ENCODE measurements at regions not wholly inside any gene's neighbourhood (a gene's known extent, or its start where the extent isn't known, plus 50 kb on each side); places are given as distances from the start of the nearest gene placed in this dataset.

DNA sequence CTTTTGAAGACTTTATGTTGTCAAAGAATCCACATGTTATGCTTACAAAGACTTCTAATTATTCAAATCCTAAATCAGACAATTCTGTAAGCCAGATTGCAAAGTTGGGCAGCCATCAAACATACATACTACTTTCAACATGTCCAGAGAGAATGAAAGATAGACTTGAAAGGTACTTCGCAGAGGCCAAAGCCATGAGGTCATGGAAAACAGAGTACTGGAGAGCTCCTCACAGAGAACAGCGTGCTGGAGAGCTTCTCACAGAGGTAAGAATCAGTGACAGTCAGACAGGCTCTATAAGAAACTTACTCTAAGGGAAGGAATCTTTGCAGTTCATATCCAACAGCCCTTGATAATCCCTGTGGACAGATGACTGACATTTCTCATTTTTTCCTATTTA lies 400.2 kb downstream of the GJA1 start:
- no peak for DNase-seq

DNA sequence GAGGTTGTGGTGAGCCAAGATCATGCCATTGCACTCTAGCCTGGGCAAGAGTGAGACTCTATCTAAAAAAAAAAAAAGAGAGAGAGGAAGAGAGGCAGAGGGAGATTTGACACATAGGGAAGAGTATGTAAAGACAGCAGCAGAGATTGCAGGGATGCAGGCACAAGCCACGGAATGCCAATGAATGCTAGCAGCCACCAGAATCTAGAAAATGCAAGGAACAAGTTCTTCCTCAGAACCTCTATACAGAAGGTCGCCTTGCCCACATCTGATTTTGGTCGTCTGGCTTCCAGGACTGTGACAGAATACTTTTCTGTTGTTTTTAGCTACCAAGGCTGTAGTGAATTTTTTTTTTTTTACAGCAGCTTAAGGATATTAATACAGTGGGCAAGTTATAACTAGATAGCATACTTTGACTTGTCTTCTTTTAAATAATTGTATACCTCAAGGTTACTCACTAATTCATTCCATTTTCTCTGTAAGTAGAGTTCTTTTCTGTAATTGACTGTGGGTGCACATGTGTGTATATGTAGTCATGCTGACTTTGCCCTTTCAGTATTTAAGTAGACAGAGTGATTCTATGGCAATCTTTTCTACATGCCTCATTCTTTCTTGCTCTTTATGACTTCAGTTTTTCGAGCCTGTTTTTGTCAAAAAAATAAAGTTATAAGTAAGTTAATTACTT lies 402.2 kb downstream of the GJA1 start:
- no peak for DNase-seq

DNA sequence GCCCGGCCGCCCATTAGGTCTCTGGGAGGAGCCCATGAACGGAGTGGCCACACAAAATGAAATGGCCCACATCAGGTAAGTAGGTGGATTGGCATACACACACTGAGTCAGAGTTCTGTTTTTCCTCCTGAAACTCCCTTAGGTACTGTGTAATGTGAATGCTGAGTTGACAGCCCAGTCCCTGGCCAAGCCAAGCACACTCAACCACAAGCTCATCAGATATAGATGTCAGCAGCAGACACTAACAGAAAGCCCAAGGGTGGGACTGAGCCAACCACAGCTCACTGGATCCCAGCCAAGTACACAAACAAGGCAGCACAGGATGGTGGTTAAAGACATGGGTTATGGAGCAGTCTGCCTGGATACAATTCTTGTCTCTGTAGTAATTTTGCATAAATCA lies 403.4 kb downstream of the GJA1 start:
- peak; percentile 3 for DNase-seq

DNA sequence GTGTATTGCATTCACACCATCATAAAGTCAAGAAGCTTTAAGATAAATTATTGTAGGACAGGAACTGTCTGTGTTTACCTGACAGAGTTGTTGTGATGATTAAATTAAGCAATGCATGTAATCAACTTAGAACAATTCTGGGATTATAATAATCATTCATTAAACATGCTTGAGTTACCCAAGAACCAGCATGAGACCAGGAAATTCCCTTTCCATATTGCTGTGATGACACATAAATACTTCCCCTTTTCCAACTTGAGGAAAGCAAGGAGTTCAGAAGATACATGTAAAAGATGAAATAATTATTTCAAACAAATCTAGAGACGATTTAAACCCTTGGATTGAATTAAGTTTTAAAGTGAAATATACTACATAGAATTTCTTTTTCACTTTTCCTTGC lies 404.4 kb downstream of the GJA1 start:
- DNase-seq: no peak

DNA sequence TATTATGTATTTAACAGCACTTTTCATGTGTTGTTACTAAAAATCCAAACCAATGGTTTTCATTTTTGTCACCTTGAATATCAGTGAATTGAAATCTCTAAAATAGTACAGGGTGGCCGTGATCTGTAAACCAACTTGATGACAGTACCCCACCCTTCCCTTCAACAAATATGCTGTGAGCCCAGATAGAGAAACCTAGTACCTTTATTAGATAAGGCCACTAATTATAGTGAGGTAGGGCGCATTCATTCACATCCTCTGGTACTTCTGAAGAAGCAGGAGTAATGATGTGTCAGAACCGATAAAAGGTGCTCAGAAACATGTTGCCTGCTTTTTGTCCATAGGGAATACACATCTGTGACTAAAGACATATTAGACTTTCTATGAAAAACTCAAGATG lies 409.5 kb downstream of the GJA1 start:
- no peak for DNase-seq

DNA sequence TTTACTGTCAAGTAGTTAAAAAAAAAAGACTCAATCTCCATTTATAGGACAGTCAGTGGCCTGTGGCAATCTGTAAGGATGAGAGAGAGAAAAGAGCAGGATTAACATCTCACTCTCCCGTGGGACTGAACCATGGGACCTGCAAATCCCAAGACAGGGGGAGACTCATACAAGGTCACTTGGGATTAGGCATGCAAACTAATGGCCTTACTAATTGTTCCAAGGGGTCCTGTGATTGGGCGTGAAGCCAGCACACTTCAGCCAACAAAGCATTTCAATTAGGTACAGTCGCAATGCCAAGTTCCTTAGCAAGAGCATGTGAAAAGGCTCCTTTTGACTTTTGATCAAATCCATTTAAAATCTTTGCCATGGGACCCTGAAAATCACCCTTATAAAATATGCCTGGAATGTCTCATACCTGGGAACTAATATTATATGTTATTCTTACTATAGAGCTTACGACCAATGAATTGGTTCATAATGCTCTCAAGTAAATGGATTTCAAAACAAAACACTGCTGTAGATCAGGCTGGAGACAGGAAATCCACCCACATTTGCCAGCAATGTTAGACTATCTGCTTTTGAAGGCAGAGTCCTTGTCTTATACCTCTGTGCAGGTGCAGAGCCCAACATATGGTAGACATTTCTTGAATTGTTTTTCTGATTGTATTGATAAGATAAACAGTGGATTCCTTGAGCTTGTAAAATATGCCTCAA lies 412.5 kb downstream of the GJA1 start:
- no peak for DNase-seq

DNA sequence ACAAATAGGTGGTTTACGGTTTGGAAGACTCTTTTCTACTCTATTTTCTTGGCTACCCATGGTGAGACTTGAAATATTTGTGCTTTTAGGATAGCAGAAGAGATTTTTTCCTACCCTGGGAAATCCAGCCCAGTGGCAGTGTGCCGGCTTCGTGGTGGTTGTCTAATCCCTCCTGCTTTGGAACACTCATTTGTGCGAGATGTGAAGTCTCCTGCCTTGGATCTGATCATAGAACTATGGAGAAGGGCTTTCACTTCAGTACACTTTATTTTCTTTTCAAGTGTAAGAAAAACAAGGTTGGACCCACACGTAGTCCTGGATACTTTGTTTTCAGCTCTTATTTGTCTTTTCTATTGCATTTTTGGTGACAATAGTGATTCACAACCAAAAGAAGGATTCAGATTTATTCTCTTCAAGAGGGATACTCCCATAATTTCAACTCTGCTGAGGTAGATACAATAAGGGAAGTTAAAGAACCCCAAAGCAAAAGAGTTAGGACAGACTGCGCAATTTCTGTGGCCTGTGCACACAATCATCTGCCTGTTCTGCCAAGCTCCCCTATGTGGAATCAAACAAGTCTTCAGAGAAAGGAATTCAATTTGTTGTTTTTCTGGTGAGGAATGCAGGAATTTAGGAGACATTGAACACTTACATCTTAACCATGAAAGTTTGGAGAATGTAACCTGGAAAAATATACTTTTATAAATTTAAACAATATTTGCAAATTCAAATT lies 413.2 kb downstream of the GJA1 start:
- DNase-seq: no peak

DNA sequence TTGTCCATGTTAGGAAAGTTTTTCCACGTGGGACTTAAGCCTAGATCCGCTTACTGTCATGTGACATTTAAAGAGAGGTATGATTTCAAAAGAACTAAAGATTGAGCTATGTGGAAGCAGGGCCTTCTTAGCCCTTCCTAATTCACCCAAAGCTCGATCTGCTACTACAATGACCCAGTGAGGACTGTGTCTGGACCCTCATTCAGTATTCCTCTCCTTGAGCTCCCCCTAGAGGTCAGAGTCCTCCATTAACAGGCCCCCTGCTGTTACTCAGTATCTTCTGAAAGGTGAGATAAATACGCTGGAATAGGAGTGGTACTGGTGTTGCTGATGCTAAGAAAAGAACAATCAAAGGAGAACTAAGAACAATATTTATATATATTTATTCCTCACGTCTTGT lies 414.0 kb downstream of the GJA1 start:
- DNase-seq: peak; percentile 31

DNA sequence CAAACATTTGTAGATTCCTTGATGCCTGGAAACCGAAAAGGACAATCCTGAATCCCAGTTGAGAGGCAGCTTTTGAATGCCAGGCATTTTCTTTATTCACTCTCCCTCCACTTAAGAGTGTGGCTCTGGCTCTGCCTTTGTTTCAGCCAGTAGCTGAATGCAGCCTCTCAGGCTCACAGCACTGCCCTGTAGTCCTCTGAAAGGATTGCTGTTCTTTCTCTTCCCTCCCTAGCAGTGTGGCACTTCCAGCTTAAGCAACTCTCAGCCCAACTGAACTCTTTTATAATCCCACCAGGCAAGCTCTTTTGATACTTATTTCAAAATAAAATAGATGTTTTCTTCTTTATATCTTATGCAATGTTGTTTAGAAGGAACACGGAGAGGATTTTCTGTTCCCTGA lies 415.6 kb downstream of the GJA1 start:
- DNase-seq: no peak

DNA sequence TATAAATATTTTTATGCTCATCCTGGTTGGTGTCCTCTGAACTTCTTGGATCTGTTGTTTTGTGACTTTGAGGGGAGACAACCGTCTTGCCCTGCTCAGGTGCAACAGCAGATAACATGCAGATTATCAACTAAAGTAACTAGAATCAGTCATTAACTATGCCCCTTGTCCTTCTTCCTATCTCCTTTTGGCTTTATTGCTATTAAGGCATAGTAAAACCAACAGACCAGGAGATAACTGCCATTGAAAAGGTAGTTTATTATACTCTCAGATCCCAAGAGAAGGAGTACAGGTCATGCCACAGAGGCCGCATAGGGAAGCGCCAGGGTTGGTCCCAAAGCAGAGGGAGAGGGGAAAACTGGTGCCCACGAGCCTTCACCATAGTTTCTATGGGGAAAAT lies 418.2 kb downstream of the GJA1 start:
- DNase-seq: no peak

DNA sequence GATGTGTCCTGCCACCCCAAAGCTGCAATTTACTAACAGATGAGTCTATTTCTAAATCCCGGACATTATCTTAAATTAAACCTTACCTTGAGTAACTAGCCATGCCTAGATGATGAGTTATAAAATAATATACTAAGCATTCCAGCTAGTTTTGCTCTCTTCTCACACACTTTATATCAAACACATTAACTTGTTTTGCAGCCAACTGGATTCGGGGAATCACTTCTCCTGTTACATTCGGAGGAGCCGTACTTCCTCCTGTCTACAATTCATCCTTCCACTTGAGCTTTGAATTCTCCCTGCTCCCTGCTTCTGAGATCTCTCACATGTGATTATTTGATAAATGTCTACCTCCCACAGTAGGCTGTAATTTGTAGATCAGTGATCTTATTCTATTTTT lies 420.1 kb downstream of the GJA1 start:
- no peak for DNase-seq

DNA sequence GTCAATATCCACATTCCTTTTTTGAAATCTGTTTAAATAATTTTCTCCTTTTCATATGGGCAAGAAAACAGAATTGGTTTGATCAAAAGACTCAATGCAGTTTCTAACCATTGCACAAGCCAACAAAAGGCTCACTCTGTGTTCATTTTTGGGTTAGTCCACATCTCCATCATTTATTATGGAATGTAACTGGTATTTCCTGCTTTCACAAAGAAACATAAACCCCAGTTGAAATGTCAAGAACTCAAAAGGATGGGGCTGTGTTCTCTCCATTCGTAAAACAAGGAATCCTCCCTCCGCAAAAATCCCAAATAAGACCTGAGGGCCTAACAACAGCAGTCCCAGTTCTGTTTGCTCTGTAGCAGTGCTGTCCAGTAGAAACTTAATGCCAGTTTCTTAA lies 420.9 kb downstream of the GJA1 start:
- DNase-seq: no peak

DNA sequence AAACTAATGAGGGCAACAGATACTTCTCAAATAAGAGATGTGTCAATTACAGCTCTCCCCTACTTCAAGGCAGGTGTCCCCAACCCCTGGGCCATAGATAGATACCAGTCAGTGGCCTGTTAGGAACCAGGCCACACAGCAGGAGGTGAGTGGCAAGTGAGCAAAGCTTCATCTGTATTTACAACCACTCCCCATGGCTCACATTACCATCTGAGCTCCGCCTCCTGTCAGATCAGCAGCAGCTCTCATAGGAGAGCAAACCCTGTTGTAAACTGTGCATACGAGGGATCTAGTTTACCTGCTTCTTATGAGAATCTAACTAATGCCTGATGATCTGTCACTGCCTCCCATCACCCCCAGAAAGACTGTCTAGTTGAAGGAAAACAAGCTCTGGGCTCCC lies 422.1 kb downstream of the GJA1 start:
- no peak for DNase-seq

DNA sequence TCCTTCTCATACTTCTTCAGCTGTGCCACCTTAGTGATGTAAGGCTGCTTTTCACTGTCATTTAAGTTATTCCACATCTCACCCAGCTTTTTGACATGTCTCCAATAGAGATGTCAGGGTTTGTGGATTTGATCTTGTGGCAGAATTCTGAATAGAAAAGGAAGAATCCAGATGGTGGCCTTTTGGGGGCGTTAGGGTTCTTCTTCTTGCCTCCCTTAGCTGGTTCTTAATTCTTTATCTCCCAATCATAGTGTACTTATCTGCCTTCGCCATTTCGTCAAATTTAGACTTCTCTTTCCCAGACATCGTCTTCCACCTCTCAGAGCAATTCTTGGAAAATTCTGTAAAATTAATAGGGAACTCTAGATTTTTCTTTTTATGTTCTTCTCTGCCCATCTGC lies 422.9 kb downstream of the GJA1 start:
- no peak for DNase-seq

DNA sequence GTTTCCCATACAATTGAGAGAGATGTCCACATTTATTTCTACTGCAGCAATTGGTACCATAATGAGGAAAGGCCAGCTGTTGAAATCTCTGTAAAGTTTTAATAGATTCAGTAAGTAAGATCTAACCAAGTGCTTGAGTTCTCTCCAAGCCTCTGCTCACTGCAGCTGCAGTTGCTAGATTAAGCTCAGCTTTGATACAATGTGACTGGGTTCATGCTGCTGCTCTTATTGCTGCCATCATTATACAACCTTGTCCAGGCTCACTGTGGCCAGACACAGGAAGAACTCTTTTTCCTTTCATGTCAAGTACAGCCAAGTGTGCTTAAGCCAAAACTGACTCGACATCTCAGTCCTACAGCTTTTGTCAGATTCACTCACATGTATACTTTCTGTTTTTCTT lies 423.5 kb downstream of the GJA1 start:
- DNase-seq: no peak

DNA sequence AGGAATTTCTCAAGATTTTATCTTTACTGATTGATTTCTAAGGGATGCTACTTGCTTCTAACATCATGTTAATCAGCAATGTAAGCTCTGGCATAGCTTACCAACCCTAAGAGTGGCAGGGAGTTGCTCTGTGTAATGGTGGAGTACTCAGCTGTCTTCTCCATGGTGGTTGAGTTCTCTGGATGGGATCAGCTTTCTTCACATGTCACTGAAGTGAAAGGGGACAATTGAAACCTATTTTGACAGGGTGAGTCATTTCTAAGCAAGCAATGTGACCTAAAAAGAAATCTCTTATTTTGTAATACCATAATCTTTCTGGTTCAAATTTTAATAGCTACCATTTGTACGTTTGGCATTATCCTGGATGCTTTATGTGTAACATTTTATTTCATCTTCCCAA lies 430.4 kb downstream of the GJA1 start:
- DNase-seq: no peak

DNA sequence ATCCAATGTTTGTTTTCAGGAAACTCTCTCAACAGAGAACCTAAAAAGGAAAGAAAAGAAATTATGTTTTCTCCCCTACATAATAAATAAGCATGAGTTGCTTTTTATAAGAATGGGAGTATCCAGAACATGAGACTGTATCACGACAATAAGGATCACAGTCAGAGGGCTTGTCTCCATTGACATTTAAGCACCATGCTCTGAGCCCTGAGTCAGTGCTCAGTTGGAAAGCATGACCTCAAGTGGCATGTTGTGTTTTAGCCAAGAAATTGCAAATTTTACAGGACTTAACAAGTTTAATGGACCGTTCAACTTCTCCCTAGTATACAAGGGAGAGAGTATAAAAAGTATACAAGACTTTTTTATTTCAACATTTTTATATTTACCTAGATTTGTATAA lies 431.6 kb downstream of the GJA1 start:
- no peak for DNase-seq

DNA sequence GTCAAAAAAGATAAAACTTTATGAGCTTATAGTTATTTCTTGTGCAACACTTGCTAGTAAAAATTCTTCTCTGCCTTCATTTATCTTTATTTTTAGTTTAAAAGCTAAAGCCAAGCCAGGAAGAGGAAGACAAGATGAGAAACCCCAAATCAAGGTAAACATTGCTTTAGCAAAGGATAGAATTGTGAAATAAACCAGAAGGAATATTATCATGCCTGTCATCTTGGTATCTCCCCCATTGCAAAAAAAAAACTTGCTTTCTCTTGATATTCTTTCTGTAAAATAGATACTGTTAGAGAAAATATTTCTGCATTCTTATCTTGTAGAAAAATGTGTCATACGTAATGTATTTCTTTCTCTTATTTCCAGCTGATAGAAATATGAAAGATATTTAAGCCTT lies 432.8 kb downstream of the GJA1 start:
- DNase-seq: no peak

DNA sequence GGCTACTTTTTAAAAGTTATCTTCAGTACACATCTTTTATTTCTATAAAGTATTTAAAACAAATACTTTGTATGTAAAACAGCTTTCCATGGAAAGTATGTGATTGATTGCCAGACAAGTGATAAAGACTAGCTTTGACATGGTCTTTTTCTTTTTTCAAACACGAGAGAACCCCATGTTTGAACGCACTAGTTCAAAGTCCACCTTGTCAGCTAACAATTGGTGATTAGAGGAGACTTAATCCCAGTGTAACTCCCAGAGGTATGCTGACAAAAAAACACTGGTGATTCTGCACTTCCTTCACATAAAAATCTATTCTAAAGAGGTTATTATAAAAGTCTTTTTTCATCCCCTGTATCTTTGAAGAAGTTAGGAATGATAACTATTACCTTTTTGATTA lies 438.1 kb downstream of the GJA1 start:
- DNase-seq: no peak

DNA sequence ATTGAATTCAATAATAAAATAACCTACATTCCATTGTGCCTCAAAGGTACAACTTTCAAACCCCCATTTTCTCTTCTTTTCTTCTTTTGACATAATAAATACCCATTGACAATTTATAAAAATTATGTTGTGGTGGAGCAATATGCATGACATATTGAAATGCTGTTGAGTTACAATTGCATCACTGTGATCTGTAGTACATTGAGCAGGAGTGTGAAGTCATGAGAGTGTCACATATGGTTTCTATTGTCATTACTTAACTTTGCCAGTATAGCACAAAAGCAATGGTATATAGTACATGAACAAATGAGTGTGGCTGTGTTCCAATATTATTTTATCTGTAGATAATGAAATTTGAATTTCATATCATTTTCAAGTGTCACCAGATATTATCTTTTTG lies 441.3 kb downstream of the GJA1 start:
- DNase-seq: no peak

DNA sequence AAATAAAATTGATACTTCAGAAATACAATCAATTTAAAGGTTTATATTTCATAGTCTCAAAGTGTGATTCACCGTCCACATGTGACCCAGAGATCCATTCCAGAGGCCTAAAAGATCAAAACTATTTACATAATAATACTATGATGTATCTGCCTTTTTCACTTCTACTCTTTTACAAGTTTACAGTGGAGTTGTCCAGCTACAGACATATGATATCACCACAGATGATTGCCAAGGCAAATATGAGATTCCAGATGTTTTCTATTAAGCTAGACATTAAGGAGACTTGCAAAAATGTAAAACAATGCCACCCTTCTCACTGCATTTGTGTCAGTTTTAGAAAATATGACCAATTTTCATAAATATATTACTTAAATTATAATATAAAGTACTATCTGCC lies 443.7 kb downstream of the GJA1 start:
- DNase-seq: no peak

DNA sequence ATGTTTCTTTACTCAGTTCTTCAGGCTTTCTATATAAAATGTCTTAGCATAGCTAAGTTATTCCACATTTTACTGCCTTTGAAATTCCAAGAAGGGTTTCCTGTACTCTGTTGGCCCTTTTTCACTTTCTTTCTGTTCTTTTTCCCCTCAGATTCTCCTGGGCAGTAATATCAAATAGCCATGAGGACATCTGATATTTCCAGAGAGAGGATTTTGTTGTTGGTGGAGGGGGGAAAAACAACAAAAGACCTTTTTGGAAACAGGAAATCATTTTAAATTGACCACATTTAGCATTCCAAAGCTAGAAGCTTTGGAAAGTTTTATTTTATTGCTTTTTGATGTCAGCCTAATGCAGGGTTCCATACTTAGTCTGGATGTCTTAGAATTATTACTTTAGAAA lies 445.4 kb downstream of the GJA1 start:
- no peak for DNase-seq

DNA sequence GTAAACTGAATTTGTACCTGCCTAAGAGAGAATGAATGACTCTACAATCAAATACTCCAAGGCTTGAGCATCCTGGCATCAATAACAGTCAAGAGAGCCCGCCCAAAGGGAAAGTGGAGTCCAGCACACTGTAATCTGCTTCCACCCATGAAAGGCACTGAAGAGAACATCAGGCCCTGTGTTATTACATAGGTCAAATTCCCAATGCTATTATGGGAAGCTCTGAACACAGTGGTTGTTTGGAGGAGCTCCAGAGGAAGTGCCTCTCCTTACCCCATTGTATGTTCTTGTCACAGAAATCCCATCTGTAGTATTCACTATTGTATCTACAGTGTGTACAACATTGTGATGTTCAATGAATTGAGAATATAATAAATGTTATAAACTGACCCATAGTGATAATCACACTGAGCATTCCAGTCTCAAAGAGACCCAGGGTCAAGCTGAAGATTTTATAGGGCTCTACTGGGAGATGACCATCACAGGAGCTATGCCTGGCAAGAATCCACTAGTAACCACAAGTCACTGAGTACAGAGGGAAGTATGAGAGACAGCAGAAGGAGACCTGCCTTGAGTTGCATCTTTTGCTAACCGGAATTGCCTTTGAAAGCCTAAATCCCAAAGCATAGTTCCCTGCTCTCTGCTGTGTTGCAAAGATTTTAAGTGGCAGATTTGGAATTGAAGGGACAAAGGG lies 446.7 kb downstream of the GJA1 start:
- no peak for DNase-seq

DNA sequence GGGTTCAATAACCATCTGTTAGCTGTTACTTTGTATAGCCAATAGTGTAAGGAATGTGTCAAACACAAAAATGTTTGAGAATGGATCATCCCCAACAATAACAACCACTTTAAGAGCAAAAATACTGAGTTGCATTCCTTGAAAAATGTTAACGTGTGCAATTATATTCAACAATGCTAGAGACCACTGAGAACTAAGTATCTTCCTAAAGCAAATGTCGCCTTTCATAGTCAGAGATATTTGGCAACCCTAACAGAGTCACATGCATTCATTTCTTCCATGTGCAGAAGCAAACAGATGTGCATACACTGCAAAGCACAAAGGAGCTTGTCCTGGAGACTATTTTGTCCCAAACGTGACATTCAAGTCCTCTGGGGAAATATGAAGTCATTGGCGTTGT lies 448.6 kb downstream of the GJA1 start:
- no peak for DNase-seq
